Ectodermal cell (in vitro differentiated cells): ENCODE measurements at regions not wholly inside any gene's neighbourhood (a gene's known extent, or its start where the extent isn't known, plus 50 kb on each side); places are given as distances from the start of the nearest gene placed in this dataset.

Source experiments
- H3K27ac ChIP-seq: 2 replicates; pipeline ENCODE4 v1.7.0; 2013; ENCODE audit warnings: mild to moderate bottlenecking, low read depth, low read length; ENCODE audit not compliant: insufficient read depth, poor library complexity, severe bottlenecking
- H3K27me3 ChIP-seq: 2 replicates; pipeline ENCODE4 v1.7.0; 2013; ENCODE audit warnings: mild to moderate bottlenecking, low read length; ENCODE audit not compliant: insufficient read depth, control insufficient read depth, poor library complexity, severe bottlenecking
- H3K36me3 ChIP-seq: one replicate; pipeline ENCODE4 v1.7.0; 2013; ENCODE audit warnings: low read length; ENCODE audit not compliant: control insufficient read depth, insufficient read depth
- H3K4me1 ChIP-seq: one replicate; pipeline ENCODE4 v1.7.0; 2013; ENCODE audit warnings: low read length; ENCODE audit not compliant: control insufficient read depth, insufficient read depth
- H3K4me3 ChIP-seq: 2 replicates; pipeline ENCODE4 v1.7.0; 2013; ENCODE audit warnings: low read depth, low read length, control low read depth; ENCODE audit not compliant: insufficient read depth
- H3K9me3 ChIP-seq: 2 replicates; pipeline ENCODE4 v1.7.0; 2013; ENCODE audit warnings: mild to moderate bottlenecking, low read length, moderate library complexity; ENCODE audit not compliant: control insufficient read depth
- WGBS, 2 experiments: methylation state at CpG; one replicate each; pipeline ENCODE4 v1.1.7; 2013; ENCODE audit warnings: missing lambda C conversion rate in 2 of 2; 5-methylcytosine and 5-hydroxymethylcytosine counted together

- no peaks in the 10 kb centered on the region for H3K36me3 ChIP-seq
- H3K4me1 ChIP-seq, result no peaks in the 10 kb centered on the region
- H3K27ac ChIP-seq, result no peak overlapping the region
- H3K4me3 ChIP-seq, result no peak overlapping the region
- no peaks in the 10 kb centered on the region for H3K9me3 ChIP-seq
- H3K27me3 ChIP-seq, result no peaks in the 10 kb centered on the region
These were observed 281.3 kb upstream of the LMCD1 start for GRCh38 chr3:8220291-8220690.

- Histone ChIP-seq H3K9me3 (no peaks in the 10 kb centered on the region), H3K27me3 (no peaks in the 10 kb centered on the region), H3K36me3 (no peaks in the 10 kb centered on the region), H3K27ac (no peak overlapping the region), H3K4me1 (no peaks in the 10 kb centered on the region), H3K4me3 (no peak overlapping the region)
- 92 to 94% methylated on average over 4 of the region's 4 CpGs for WGBS, 2 experiments
These were observed 277.9 kb upstream of the LMCD1 start for GRCh38 chr3:8223766-8224165.

- 94% methylated on average over 6 of the region's 6 CpGs for WGBS, 2 experiments
- no peak overlapping the region for H3K4me3 ChIP-seq
- no peaks in the 10 kb centered on the region for H3K36me3 ChIP-seq
- no peaks in the 10 kb centered on the region for H3K27me3 ChIP-seq
- no peaks in the 10 kb centered on the region for H3K4me1 ChIP-seq
- no peak overlapping the region for H3K27ac ChIP-seq
- no peaks in the 10 kb centered on the region for H3K9me3 ChIP-seq
These were observed 276.7 kb upstream of the LMCD1 start for GRCh38 chr3:8224941-8225340.

- no peak overlapping the region for H3K4me3 ChIP-seq
- WGBS, 2 experiments, result 89 to 100% methylated on average over 1 to 2 of the region's 2 CpGs
- no peaks in the 10 kb centered on the region for H3K4me1 ChIP-seq
- no peaks in the 10 kb centered on the region for H3K9me3 ChIP-seq
- H3K36me3 ChIP-seq, result no peaks in the 10 kb centered on the region
- H3K27me3 ChIP-seq, result no peaks in the 10 kb centered on the region
- no peak overlapping the region for H3K27ac ChIP-seq
These were observed 267.7 kb upstream of the LMCD1 start for GRCh38 chr3:8233938-8234337.

GRCh38 chr3:8236264-8236663, 265.4 kb upstream of the LMCD1 start:
- no peak overlapping the region for H3K4me3 ChIP-seq
- H3K27ac ChIP-seq, result no peak overlapping the region
- no peaks in the 10 kb centered on the region for H3K9me3 ChIP-seq
- no peaks in the 10 kb centered on the region for H3K36me3 ChIP-seq
- 100% methylated on average over 2 of the region's 3 CpGs; no CpG with 5 or more reads in 1 of the 2 experiments for WGBS, 2 experiments
- no peaks in the 10 kb centered on the region for H3K4me1 ChIP-seq
- H3K27me3 ChIP-seq, result no peaks in the 10 kb centered on the region

- H3K4me1 ChIP-seq, result no peaks in the 10 kb centered on the region
- H3K4me3 ChIP-seq, result no peak overlapping the region
- H3K27me3 ChIP-seq, result no peaks in the 10 kb centered on the region
- H3K9me3 ChIP-seq, result no peaks in the 10 kb centered on the region
- H3K27ac ChIP-seq, result no peak overlapping the region
- WGBS, 2 experiments, result 92 to 95% methylated on average over 4 to 5 of the region's 5 CpGs
- H3K36me3 ChIP-seq, result no peaks in the 10 kb centered on the region
These were observed 263.7 kb upstream of the LMCD1 start for GRCh38 chr3:8237893-8238292.

- H3K27ac ChIP-seq, result no peak overlapping the region
- no peaks in the 10 kb centered on the region for H3K27me3 ChIP-seq
- WGBS, 2 experiments, result 95 to 100% methylated on average over 1 of the region's 1 CpG
- H3K4me3 ChIP-seq, result no peak overlapping the region
- H3K9me3 ChIP-seq, result no peaks in the 10 kb centered on the region
- no peaks in the 10 kb centered on the region for H3K4me1 ChIP-seq
- no peaks in the 10 kb centered on the region for H3K36me3 ChIP-seq
These were observed 263.2 kb upstream of the LMCD1 start for GRCh38 chr3:8238432-8238831.

- Histone ChIP-seq H3K27ac (no peak overlapping the region), H3K27me3 (no peaks in the 10 kb centered on the region), H3K36me3 (no peaks in the 10 kb centered on the region), H3K4me1 (no peaks in the 10 kb centered on the region), H3K9me3 (no peaks in the 10 kb centered on the region), H3K4me3 (no peak overlapping the region)
- WGBS, 2 experiments, result 93 to 95% methylated on average over 2 of the region's 2 CpGs
These were observed 262.5 kb upstream of the LMCD1 start for GRCh38 chr3:8239095-8239494.

GRCh38 chr3:8239718-8240695, 261.6 kb upstream of the LMCD1 start:
- H3K9me3 ChIP-seq, result no peaks in the 10 kb centered on the region
- no peaks in the 10 kb centered on the region for H3K27me3 ChIP-seq
- H3K27ac ChIP-seq, result no peak overlapping the region
- no peaks in the 10 kb centered on the region for H3K36me3 ChIP-seq
- no peaks in the 10 kb centered on the region for H3K4me1 ChIP-seq
- 97 to 98% methylated on average over 4 of the region's 4 CpGs for WGBS, 2 experiments
- H3K4me3 ChIP-seq, result no peak overlapping the region

GRCh38 chr3:8246070-8246469, 255.6 kb upstream of the LMCD1 start:
- 50% methylated on average over 2 of the region's 2 CpGs for WGBS, 2 experiments
- Histone ChIP-seq H3K9me3 (no peaks in the 10 kb centered on the region), H3K27ac (no peak overlapping the region), H3K36me3 (no peaks in the 10 kb centered on the region), H3K4me1 (no peaks in the 10 kb centered on the region), H3K27me3 (no peaks in the 10 kb centered on the region), H3K4me3 (no peak overlapping the region)
